Suprapubic skin (tissue), 4 donors: ENCODE measurements at regions not wholly inside any gene's neighbourhood (a gene's known extent, or its start where the extent isn't known, plus 50 kb on each side); places are given as distances from the start of the nearest gene placed in this dataset.

Experiments
- CTCF ChIP-seq, 2 donors: fragments of 200-600 bp in 1 of 2; fragments of 450-650 bp in 1 of 2; sonication (generic) in 1 of 2; IDR thresholded peaks; one replicate each; pipeline ENCODE4 v1.5.1; 2016 to 2019; ENCODE audit warnings: antibody characterized with exemption in 2 of 2, mild to moderate bottlenecking in 1 of 2, moderate library complexity in 1 of 2
- EP300 ChIP-seq: sonication (generic); formaldehyde crosslinking; IDR thresholded peaks from one replicate; pipeline ENCODE4 v1.6.1; 2017; ENCODE audit warnings: antibody characterized with exemption
- POLR2AphosphoS5 ChIP-seq, 3 donors: sonication (generic); formaldehyde crosslinking; IDR thresholded peaks; one replicate each; pipeline ENCODE4 v1.6.1; 2017; ENCODE audit warnings: antibody characterized with exemption in 3 of 3

GRCh38 chr10:7006566-7006965 is 404.3 kb downstream of the SFMBT2 start:
- TF ChIP-seq CTCF (IDR thresholded peaks at IDR 0.05) (no peak), POLR2AphosphoS5 (IDR thresholded peaks at IDR 0.05) (no peak), EP300 (no peak)
